OCI-LY1 (cell line): ENCODE measurements at regions not wholly inside any gene's neighbourhood (a gene's known extent, or its start where the extent isn't known, plus 50 kb on each side); places are given as distances from the start of the nearest gene placed in this dataset.

Experiments
- H2AFZ ChIP-seq: fragments of 200-600 bp; sonication (generic), shearing (Covaris generic); 2 replicates; pipeline ENCODE4 v1.6.0; 2014; ENCODE audit warnings: antibody characterized with exemption, mild to moderate bottlenecking, low read length
- H3F3A ChIP-seq: fragments of 200-600 bp; sonication (generic), shearing (Covaris generic); 2 replicates; pipeline ENCODE4 v1.6.0; 2014; ENCODE audit warnings: mild to moderate bottlenecking, antibody characterized with exemption, low read length, moderate library complexity; ENCODE audit not compliant: insufficient read depth
- H3K27ac ChIP-seq: fragments of 200-600 bp; sonication (generic); 2 replicates; pipeline ENCODE4 v1.5.1; 2014; ENCODE audit warnings: low read length, mixed run types, mild to moderate bottlenecking, low read depth; ENCODE audit not compliant: poor library complexity, severe bottlenecking
- H3K27me3 ChIP-seq: fragments of 200-600 bp; sonication (generic); 2 replicates; pipeline ENCODE4 v1.6.0; 2014; ENCODE audit warnings: antibody characterized with exemption, mild to moderate bottlenecking, low read length, moderate library complexity; ENCODE audit not compliant: insufficient read depth
- H3K36me3 ChIP-seq: fragments of 200-600 bp; sonication (generic); 2 replicates; pipeline ENCODE4 v1.6.1; 2014; ENCODE audit warnings: mild to moderate bottlenecking, antibody characterized with exemption, low read length, moderate library complexity, mixed read lengths; ENCODE audit not compliant: insufficient read depth
- H3K4me1 ChIP-seq: fragments of 200-600 bp; sonication (generic); 2 replicates; pipeline ENCODE4 v1.5.1; 2014; ENCODE audit warnings: mild to moderate bottlenecking, low read length, moderate library complexity; ENCODE audit not compliant: insufficient read depth, severe bottlenecking
- H3K4me2 ChIP-seq: fragments of 200-600 bp; sonication (generic), shearing (Covaris generic); 2 replicates; pipeline ENCODE4 v1.6.1; 2014; ENCODE audit warnings: low read length
- H3K4me3 ChIP-seq: fragments of 200-600 bp; sonication (generic); 2 replicates; pipeline ENCODE4 v1.5.1; 2014; ENCODE audit warnings: low read length, low read depth, mild to moderate bottlenecking, mixed read lengths; ENCODE audit not compliant: poor library complexity, severe bottlenecking
- H3K79me2 ChIP-seq: fragments of 200-600 bp; shearing (Covaris generic); 2 replicates; pipeline ENCODE4 v1.6.1; 2016; ENCODE audit warnings: mixed run types, low read length, mixed read lengths; ENCODE audit not compliant: insufficient read depth
- H3K9ac ChIP-seq: fragments of 200-600 bp; sonication (generic), shearing (Covaris generic); 2 replicates; pipeline ENCODE4 v1.6.1; 2014; ENCODE audit warnings: mild to moderate bottlenecking, low read length, mixed read lengths
- H3K9me2 ChIP-seq: fragments of 200-600 bp; sonication (generic), shearing (Covaris generic); 2 replicates; pipeline ENCODE4 v1.6.1; 2014; ENCODE audit warnings: low read depth, mild to moderate bottlenecking, low read length, mixed read lengths
- H3K9me3 ChIP-seq: fragments of 200-600 bp; shearing (Covaris generic); 2 replicates; pipeline ENCODE4 v1.6.1; 2014; ENCODE audit warnings: low read length, mixed read lengths
- H4K20me1 ChIP-seq: fragments of 200-600 bp; sonication (generic), shearing (Covaris generic); 2 replicates; pipeline ENCODE4 v1.6.0; 2016; ENCODE audit warnings: mild to moderate bottlenecking, low read length; ENCODE audit not compliant: insufficient read depth
- EZH2 ChIP-seq: fragments of 200-600 bp; sonication (generic), shearing (Covaris generic); IDR thresholded peaks from 2 replicates; pipeline ENCODE4 v1.8.0; 2017; ENCODE audit warnings: borderline replicate concordance, mixed run types, mild to moderate bottlenecking, antibody characterized with exemption, low read length, moderate library complexity, mixed read lengths
- TF ChIP-seq, protein P1 (sequence below): fragments of 200-600 bp; sonication (generic), shearing (Covaris generic); IDR thresholded peaks from 2 replicates; pipeline ENCODE4 v1.5.1; 2017; ENCODE audit warnings: mild to moderate bottlenecking, antibody characterized with exemption, low read length, moderate library complexity, mixed read lengths

DNA sequence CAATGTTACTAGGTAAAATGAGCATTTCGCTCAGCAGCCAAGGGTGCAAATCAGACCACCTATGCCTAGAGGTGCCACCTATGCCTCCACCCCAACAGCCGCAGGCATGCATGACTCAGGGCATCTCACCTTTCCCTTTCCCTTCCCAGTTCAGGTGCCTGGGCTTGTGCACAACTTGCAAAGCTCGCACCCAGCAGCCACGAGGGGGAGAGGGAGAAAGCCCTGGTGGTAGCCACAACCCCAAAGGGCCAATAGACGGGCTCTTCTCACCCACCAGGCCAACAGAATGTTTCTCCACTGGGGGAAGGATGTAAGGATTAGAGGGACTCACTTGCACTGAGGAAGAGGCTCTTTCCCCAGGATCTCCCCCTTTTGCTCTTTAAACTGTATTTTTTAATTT is 462.3 kb upstream of the PCDH15 start:
- no peaks in the 10 kb centered on the region for H3F3A ChIP-seq
- H3K9me3 ChIP-seq = no peaks in the 10 kb centered on the region
- no peak overlapping the region for H3K9ac ChIP-seq
- no peak overlapping the region for H3K4me2 ChIP-seq
- H2AFZ ChIP-seq = no peak overlapping the region
- H3K4me1 ChIP-seq = no peaks in the 10 kb centered on the region
- H3K9me2 ChIP-seq = no peaks in the 10 kb centered on the region
- no peaks in the 10 kb centered on the region for H4K20me1 ChIP-seq
- no peaks in the 10 kb centered on the region for H3K79me2 ChIP-seq
- no peak overlapping the region for H3K4me3 ChIP-seq
- no peak overlapping the region for H3K27ac ChIP-seq
- no peaks in the 10 kb centered on the region for H3K36me3 ChIP-seq
- TF ChIP-seq EZH2 = no peak
- TF ChIP-seq, protein P1, sequence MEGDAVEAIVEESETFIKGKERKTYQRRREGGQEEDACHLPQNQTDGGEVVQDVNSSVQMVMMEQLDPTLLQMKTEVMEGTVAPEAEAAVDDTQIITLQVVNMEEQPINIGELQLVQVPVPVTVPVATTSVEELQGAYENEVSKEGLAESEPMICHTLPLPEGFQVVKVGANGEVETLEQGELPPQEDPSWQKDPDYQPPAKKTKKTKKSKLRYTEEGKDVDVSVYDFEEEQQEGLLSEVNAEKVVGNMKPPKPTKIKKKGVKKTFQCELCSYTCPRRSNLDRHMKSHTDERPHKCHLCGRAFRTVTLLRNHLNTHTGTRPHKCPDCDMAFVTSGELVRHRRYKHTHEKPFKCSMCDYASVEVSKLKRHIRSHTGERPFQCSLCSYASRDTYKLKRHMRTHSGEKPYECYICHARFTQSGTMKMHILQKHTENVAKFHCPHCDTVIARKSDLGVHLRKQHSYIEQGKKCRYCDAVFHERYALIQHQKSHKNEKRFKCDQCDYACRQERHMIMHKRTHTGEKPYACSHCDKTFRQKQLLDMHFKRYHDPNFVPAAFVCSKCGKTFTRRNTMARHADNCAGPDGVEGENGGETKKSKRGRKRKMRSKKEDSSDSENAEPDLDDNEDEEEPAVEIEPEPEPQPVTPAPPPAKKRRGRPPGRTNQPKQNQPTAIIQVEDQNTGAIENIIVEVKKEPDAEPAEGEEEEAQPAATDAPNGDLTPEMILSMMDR = no peak
- no peaks in the 10 kb centered on the region for H3K27me3 ChIP-seq

DNA sequence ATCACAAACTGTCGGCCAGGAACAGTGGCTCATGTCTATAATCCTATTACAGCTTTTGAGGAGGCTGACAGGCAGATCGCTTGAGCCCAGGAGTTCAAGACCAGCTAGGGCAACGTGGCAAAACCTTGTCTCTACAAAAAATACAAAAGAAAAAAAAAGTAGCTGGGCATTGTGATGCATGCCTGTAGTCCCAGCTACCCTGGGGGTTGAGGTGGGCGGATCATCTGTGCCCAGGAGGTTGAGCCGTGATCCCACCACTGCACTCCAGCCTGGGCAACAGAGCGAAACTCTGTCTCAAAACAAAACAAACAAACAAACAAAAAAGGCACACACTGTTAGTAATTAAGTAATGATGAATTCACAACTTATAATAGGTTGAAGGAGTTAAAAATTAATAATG is 441.5 kb upstream of the PCDH15 start:
- no peaks in the 10 kb centered on the region for H3K27me3 ChIP-seq

DNA sequence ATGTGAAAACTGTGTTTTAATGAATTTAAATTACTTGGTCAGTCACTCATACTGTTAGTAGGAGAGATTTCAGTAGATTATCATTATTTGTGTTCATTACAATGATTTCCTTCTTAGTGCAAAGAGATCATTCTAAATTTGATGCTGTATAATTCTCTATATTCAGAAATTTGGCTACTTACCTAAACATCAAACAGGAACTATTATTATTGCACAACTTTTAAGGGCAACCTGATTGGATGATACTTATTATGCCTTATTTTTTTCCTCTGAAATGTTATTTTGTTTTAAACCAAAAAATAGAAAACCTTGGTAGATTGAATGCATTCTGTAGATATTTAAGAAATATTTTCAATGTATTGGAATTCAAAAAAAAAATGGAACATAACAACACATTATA is 436.4 kb upstream of the PCDH15 start:
- Histone ChIP-seq H3K79me2 (no peaks in the 10 kb centered on the region), H3K4me3 (no peak overlapping the region), H3K4me2 (no peak overlapping the region), H3F3A (no peaks in the 10 kb centered on the region), H3K4me1 (no peaks in the 10 kb centered on the region), H3K27me3 (no peaks in the 10 kb centered on the region), H3K9me3 (no peaks in the 10 kb centered on the region), H3K36me3 (no peaks in the 10 kb centered on the region), H2AFZ (no peak overlapping the region), H3K27ac (no peak overlapping the region), H3K9ac (no peak overlapping the region), H3K9me2 (no peaks in the 10 kb centered on the region), H4K20me1 (no peaks in the 10 kb centered on the region)
- TF ChIP-seq, protein P1 = no peak
- no peak for TF ChIP-seq EZH2

More for the DNA sequence above, 441.5 kb upstream of the PCDH15 start:
- Histone ChIP-seq H3K9ac (no peak overlapping the region), H3K36me3 (no peaks in the 10 kb centered on the region), H3K9me2 (no peaks in the 10 kb centered on the region), H3K79me2 (no peaks in the 10 kb centered on the region), H4K20me1 (no peaks in the 10 kb centered on the region), H3K4me3 (no peak overlapping the region), H3F3A (no peaks in the 10 kb centered on the region), H3K27ac (no peak overlapping the region), H3K4me1 (no peaks in the 10 kb centered on the region), H2AFZ (no peak overlapping the region), H3K4me2 (no peak overlapping the region), H3K9me3 (no peaks in the 10 kb centered on the region)
- TF ChIP-seq EZH2 = no peak
- TF ChIP-seq, protein P1 = no peak
